Upper lobe of right lung (tissue), 1 donor: ENCODE measurements at regions not wholly inside any gene's neighbourhood (a gene's known extent, or its start where the extent isn't known, plus 50 kb on each side); places are given as distances from the start of the nearest gene placed in this dataset.

Experiments used
- ATAC-seq: fragments of 200-7000 bp; cut with Tn5 transposase; one replicate; pipeline ENCODE4 v1.9.1; 2020; ENCODE audit warnings: mild to moderate bottlenecking, moderate library complexity
- DNase-seq: peaks from one replicate; pipeline ENCODE4 v3.0.0-alpha.2; 2020
- H3K27ac ChIP-seq: fragments of 200-600 bp; one replicate; pipeline ENCODE4 v1.8.0; 2022
- H3K27me3 ChIP-seq: fragments of 200-600 bp; one replicate; pipeline ENCODE4 v1.8.0; 2022; ENCODE audit warnings: mild to moderate bottlenecking
- H3K36me3 ChIP-seq: fragments of 200-600 bp; one replicate; pipeline ENCODE4 v1.8.0; 2022
- H3K4me1 ChIP-seq: fragments of 200-600 bp; one replicate; pipeline ENCODE4 v1.8.0; 2022
- H3K4me3 ChIP-seq: fragments of 200-600 bp; one replicate; pipeline ENCODE4 v1.8.0; 2022; ENCODE audit warnings: mild to moderate bottlenecking
- H3K9me3 ChIP-seq: fragments of 200-600 bp; one replicate; pipeline ENCODE4 v1.8.0; 2022
- intact Hi-C: fragments of 100-400 bp; cut with DNase I; formaldehyde crosslinking; loops from one replicate; pipeline ENCODE4 v1.11.0; 2022
- TF ChIP-seq, protein P1 (sequence below): fragments of 200-600 bp; IDR thresholded peaks from one replicate; pipeline ENCODE4 v1.8.0; 2022; ENCODE audit warnings: antibody characterized with exemption
- donor health status: DM: no; HTN: yes; CAD: no; lungs with severe emphysema.

DNA sequence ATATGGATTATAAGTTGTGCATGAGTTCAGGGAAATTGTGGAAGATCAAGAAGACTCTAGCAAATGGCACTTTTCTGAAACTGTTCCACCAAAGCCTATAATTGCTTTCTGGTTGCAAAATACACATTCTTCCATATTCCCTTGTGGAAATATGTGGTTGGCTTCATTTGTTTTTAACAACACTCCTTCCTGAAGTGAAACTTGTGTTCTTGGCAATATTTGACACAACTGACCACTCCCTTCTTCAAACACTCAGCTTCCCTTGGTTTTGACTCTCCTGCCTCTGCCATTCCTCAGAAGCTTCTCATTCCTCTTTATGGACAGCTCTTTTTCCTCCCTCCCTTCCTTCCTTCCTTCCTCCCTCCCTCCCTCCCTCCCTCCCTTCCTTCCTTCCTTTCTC lies 192.3 kb downstream of the PMAIP1 start:
- intact Hi-C loops, result no loop called here
- TF ChIP-seq, protein P1, sequence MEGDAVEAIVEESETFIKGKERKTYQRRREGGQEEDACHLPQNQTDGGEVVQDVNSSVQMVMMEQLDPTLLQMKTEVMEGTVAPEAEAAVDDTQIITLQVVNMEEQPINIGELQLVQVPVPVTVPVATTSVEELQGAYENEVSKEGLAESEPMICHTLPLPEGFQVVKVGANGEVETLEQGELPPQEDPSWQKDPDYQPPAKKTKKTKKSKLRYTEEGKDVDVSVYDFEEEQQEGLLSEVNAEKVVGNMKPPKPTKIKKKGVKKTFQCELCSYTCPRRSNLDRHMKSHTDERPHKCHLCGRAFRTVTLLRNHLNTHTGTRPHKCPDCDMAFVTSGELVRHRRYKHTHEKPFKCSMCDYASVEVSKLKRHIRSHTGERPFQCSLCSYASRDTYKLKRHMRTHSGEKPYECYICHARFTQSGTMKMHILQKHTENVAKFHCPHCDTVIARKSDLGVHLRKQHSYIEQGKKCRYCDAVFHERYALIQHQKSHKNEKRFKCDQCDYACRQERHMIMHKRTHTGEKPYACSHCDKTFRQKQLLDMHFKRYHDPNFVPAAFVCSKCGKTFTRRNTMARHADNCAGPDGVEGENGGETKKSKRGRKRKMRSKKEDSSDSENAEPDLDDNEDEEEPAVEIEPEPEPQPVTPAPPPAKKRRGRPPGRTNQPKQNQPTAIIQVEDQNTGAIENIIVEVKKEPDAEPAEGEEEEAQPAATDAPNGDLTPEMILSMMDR, result no peak

DNA sequence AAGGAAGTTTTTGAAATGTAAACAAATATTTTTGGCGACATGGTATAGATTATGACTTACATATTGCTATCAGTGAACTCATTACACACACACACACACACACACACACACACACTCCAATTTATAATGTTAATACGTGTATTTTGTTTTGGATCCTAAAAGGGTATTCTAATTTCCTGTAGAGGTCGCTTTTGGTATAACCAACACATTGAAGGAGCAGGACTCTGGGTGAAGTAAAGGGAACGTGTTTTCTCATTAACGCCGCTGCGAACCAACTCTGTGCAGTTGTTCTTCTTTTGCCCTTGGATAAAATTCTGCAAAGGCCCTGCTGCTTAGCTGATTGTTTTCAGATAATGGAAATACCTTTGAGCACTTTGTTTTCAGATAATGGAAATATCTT lies 190.4 kb downstream of the PMAIP1 start:
- H3K27me3 ChIP-seq, result no peaks in the 10 kb centered on the region
- DNase-seq, result no peak
- no peaks in the 10 kb centered on the region for H3K9me3 ChIP-seq
- TF ChIP-seq, protein P1, result no peak
- H3K4me1 ChIP-seq, result no peaks in the 10 kb centered on the region
- no peaks in the 10 kb centered on the region for H3K36me3 ChIP-seq
- H3K27ac ChIP-seq, result no peak overlapping the region
- ATAC-seq, result peak; percentile 70
- no peak overlapping the region for H3K4me3 ChIP-seq
- intact Hi-C loops, result no loop called here

More for the DNA sequence above, 192.3 kb downstream of the PMAIP1 start:
- peak; percentile 43 for ATAC-seq
- H3K36me3 ChIP-seq, result no peaks in the 10 kb centered on the region
- H3K4me1 ChIP-seq, result no peaks in the 10 kb centered on the region
- no peaks in the 10 kb centered on the region for H3K9me3 ChIP-seq
- H3K27me3 ChIP-seq, result no peaks in the 10 kb centered on the region
- no peak for DNase-seq
- H3K4me3 ChIP-seq, result no peak overlapping the region
- no peak overlapping the region for H3K27ac ChIP-seq

DNA sequence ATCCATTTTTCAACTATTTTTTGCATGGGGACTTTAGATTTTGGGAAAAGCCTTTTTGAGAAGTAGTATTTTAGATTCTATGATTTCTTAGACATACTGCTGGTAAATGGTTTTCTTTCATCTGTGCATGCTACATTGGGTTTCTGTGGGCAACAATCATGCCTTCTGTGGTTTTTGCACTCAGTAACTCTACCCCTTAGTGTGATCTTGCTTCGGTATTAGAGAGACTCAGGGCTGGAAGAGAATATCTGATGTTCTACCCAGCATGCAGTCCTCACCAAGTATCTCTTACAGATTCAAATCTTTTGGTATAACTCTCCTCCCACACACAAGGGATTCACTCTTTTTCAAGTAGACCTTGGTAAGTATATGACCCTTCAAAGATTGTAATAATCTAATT lies 183.0 kb downstream of the PMAIP1 start:
- no peak for ATAC-seq
- H3K4me1 ChIP-seq, result no peaks in the 10 kb centered on the region
- intact Hi-C loops, result no loop called here
- TF ChIP-seq, protein P1, result no peak
- no peak overlapping the region for H3K27ac ChIP-seq
- H3K36me3 ChIP-seq, result no peaks in the 10 kb centered on the region
- H3K27me3 ChIP-seq, result no peaks in the 10 kb centered on the region
- DNase-seq, result no peak
- H3K9me3 ChIP-seq, result no peaks in the 10 kb centered on the region
- no peak overlapping the region for H3K4me3 ChIP-seq

DNA sequence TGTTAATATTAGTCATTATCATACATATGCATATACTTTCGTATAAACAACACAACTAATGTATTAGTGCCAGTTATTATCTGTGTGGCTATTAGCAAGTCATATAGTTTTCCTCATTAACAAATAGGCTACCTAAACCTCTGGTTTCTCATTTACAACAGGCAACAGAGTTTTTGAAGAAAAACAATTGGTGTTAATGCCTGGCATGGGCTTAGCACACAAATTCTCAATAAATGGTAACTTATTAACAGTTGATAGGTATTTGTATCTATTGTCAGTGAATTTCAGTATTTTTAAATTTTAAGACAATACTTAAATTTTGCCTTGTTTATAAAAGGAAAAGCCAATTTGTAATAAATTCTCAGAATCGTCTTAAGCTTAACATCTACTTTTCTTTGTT lies 182.5 kb downstream of the PMAIP1 start:
- TF ChIP-seq, protein P1, result no peak
- no peak overlapping the region for H3K4me3 ChIP-seq
- no peaks in the 10 kb centered on the region for H3K36me3 ChIP-seq
- DNase-seq (no peak), ATAC-seq (no peak)
- no peaks in the 10 kb centered on the region for H3K27me3 ChIP-seq
- no peaks in the 10 kb centered on the region for H3K9me3 ChIP-seq
- intact Hi-C loops, result no loop called here
- no peak overlapping the region for H3K27ac ChIP-seq
- no peaks in the 10 kb centered on the region for H3K4me1 ChIP-seq

DNA sequence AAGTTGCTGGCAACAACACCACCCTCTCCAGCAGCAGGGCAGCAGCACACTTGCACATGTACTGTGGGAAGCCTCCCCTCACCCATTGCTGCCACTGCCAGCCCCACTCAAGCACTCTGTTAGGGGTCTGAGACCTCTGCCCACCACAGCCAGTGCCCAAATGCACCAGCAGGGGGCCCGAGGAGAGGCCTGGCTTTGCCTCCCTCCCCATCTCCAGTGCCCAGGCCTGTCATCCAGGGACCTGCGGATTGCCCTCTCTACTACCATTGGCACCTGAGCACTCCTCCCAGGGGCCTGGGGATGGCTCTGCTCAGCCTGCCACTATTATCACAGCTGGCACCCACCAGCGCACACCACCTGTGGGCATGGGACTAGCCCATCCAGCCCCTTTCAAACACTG lies 175.7 kb downstream of the PMAIP1 start:
- Histone ChIP-seq H3K36me3 (no peaks in the 10 kb centered on the region), H3K27me3 (no peaks in the 10 kb centered on the region), H3K9me3 (no peaks in the 10 kb centered on the region), H3K27ac (no peak overlapping the region), H3K4me3 (no peak overlapping the region), H3K4me1 (no peaks in the 10 kb centered on the region)
- intact Hi-C loops, result no loop called here
- DNase-seq (peak; percentile 46), ATAC-seq (peak; percentile 36)
- TF ChIP-seq, protein P1, result no peak

DNA sequence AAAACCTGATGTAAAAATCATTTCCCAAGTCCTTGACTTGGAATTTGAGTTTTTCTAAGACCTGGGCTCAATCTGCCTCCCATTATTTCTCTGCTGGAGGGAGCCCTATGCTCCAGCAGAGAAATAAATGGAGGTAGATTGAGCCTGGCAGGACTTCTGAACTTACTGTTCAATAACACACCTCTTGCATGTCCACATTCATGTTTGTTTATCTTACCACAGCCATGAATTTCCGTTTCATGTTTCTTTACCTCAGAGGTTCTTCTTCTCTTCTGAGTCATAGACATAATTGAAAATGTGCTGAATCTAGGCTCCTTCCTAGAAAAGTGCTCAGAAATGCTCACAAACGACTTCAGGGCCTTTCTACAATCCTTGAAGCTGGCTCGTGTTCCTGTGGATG lies 170.8 kb downstream of the PMAIP1 start:
- Histone ChIP-seq H3K27ac (no peak overlapping the region), H3K27me3 (no peaks in the 10 kb centered on the region), H3K9me3 (no peaks in the 10 kb centered on the region), H3K4me1 (no peaks in the 10 kb centered on the region), H3K36me3 (no peaks in the 10 kb centered on the region), H3K4me3 (no peak overlapping the region)
- intact Hi-C loops, result no loop called here
- ATAC-seq, result no peak
- TF ChIP-seq, protein P1, result no peak
- DNase-seq, result no peak
